ENCODE measurements at regions not wholly inside any gene's neighbourhood (a gene's known extent, or its start where the extent isn't known, plus 50 kb on each side); places are given as distances from the start of the nearest gene placed in this dataset.

DNA sequence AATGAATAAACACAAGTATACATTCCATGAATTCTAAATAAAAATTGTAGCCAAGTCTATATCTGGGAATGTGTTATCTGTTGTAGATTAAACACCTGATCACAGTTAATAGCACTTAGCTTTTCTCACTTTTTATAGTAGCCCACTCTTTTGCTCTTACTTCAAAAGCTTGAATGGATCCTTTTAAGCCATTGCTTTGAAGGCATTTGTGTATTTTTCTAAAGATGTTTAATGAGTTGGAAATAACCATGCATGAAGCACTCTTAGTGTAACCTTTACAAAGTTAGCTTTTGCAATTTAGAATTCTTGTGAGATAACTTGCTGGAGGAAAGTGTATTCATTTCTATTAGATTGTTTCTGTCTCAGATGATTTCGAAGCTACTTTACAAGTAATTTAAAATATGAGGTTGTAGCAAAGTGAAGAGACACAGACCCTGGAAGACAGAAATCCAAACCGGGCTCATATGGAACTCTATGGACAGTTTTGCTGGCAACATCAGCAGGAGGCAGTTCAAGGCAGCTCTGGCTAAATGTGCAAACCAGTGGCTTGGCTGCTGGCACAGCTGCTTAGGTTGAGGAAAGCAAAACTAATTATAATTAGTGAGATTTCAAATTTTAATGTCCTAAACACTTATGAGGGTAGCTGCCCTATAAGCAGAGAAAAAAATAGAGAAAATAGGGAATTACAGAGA, 469.8 kb upstream of the ZEB2 start:
- Histone ChIP-seq H3K9me3 (ENCODE audit: control extremely low read depth in 1 of 5, control insufficient read depth in 4 of 5, insufficient read depth in 2 of 5, low read depth in 1 of 5, low read length in 4 of 5) (peaks cover 6 to 14% (median 10%) of the 10 kb centered on the region in 5 experiments), H3K27me3 (replicated peaks in 2 of 5; ENCODE audit: control insufficient read depth in 4 of 5, insufficient read depth in 5 of 5, low read length in 4 of 5) (no peaks in the 10 kb centered on the region), H3K4me3 (ENCODE audit: control insufficient read depth in 1 of 7, extremely low read depth in 1 of 7, insufficient read depth in 4 of 7, low read depth in 2 of 7, low read length in 6 of 7) (no peak overlapping the region), H3K27ac (ENCODE audit: insufficient read depth in 1 of 2, low read depth in 1 of 2, low read length in 2 of 2, poor library complexity in 1 of 2, severe bottlenecking in 2 of 2) (no peak overlapping the region), H3K4me1 (ENCODE audit: control extremely low read depth in 1 of 4, control insufficient read depth in 4 of 4, insufficient read depth in 4 of 4, low read length in 3 of 4) (no peaks in the 10 kb centered on the region), H3K36me3 (ENCODE audit: control insufficient read depth in 4 of 4, insufficient read depth in 4 of 4, low read length in 3 of 4) (no peaks in the 10 kb centered on the region)
- WGBS (ENCODE audit: insufficient coverage): 100% methylated on average over 1 of the region's 2 CpGs
- DNase-seq: no peak
- ChIA-PET CTCF (no interaction called here), POLR2A (no interaction called here)

DNA sequence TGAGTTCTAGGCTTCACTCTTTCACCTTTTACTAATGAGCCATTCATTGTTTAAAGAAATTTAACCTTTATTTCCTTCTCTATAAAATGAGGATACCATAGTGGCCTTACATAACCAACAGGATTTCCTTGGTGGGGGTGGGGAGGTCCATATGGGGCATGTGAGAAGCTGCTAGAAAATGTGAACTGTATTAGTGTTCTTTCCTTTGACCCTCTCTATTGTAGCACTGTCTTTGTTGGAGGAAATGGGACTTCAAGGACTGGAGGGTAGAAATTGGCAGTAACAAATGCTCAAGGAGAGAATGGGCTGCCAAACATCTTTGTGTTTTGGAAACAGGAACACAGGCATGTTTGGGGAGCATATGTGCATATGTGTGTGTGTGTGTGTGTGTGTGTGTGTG, 468.7 kb upstream of the ZEB2 start:
- peaks cover 6 to 14% (median 10%) of the 10 kb centered on the region in 5 experiments for H3K9me3 ChIP-seq (ENCODE audit: control extremely low read depth in 1 of 5, control insufficient read depth in 4 of 5, insufficient read depth in 2 of 5, low read depth in 1 of 5, low read length in 4 of 5)
- CTCF ChIA-PET: no interaction called here

DNA sequence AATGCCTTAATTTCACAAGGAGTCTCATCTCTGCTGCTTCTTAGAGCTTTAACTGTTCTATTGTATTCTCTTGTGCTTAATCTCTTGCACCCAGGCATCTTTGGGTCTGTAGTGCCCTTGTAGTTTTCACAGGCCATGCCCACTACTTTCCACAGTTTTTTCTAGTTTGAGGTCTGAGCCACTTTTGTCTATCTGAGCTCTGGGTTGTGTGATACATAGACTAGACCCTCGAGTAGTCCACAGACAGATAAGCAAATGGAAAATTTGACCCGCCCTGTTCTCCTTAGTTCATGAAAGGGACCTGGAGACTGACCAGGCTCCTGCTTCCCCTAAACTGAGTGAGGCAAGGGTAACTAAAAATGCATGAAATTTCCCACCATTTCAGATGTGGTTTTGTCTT, 466.8 kb upstream of the ZEB2 start:
- no peaks in the 10 kb centered on the region for H3K36me3 ChIP-seq (ENCODE audit: control insufficient read depth in 4 of 4, insufficient read depth in 4 of 4, low read length in 3 of 4)

More for the DNA sequence above, 468.7 kb upstream of the ZEB2 start:
- Histone ChIP-seq H3K4me3 (ENCODE audit: control insufficient read depth in 1 of 7, extremely low read depth in 1 of 7, insufficient read depth in 4 of 7, low read depth in 2 of 7, low read length in 6 of 7) (no peak overlapping the region), H3K27ac (ENCODE audit: insufficient read depth in 1 of 2, low read depth in 1 of 2, low read length in 2 of 2, poor library complexity in 1 of 2, severe bottlenecking in 2 of 2) (no peak overlapping the region), H3K4me1 (ENCODE audit: control extremely low read depth in 1 of 4, control insufficient read depth in 4 of 4, insufficient read depth in 4 of 4, low read length in 3 of 4) (no peaks in the 10 kb centered on the region), H3K27me3 (replicated peaks in 2 of 5; ENCODE audit: control insufficient read depth in 4 of 5, insufficient read depth in 5 of 5, low read length in 4 of 5) (no peaks in the 10 kb centered on the region), H3K36me3 (ENCODE audit: control insufficient read depth in 4 of 4, insufficient read depth in 4 of 4, low read length in 3 of 4) (no peaks in the 10 kb centered on the region)
- POLR2A ChIA-PET: no interaction called here
- DNase-seq: no peak

DNA sequence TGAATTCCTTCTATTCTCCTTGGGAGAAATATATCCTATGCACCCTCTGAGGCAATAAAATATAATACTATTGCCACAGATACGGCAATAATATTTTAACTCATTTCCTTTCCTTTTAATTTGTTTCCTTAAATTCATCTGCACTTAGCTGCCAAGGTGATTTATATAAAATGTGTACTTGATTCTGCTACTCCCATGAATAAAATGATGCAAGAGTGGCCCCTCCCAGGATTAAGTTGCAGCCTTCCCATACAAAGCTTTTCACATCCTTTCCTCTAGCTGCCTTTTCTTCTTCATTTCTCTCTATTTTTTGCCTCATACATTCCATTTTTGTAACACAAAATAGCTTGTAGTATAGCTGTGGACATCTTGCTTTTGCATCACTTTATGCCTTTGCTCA, 464.1 kb upstream of the ZEB2 start:
- ChIA-PET POLR2A (no interaction called here), CTCF (no interaction called here)
- no CpG with 5 or more reads among the region's 1 CpG for WGBS (ENCODE audit: insufficient coverage)
- Histone ChIP-seq H3K27me3 (replicated peaks in 2 of 5; ENCODE audit: control insufficient read depth in 4 of 5, insufficient read depth in 5 of 5, low read length in 4 of 5) (no peaks in the 10 kb centered on the region), H3K36me3 (ENCODE audit: control insufficient read depth in 4 of 4, insufficient read depth in 4 of 4, low read length in 3 of 4) (no peaks in the 10 kb centered on the region), H3K4me1 (ENCODE audit: control extremely low read depth in 1 of 4, control insufficient read depth in 4 of 4, insufficient read depth in 4 of 4, low read length in 3 of 4) (no peaks in the 10 kb centered on the region), H3K27ac (ENCODE audit: insufficient read depth in 1 of 2, low read depth in 1 of 2, low read length in 2 of 2, poor library complexity in 1 of 2, severe bottlenecking in 2 of 2) (no peak overlapping the region), H3K4me3 (ENCODE audit: control insufficient read depth in 1 of 7, extremely low read depth in 1 of 7, insufficient read depth in 4 of 7, low read depth in 2 of 7, low read length in 6 of 7) (no peak overlapping the region), H3K9me3 (ENCODE audit: control extremely low read depth in 1 of 5, control insufficient read depth in 4 of 5, insufficient read depth in 2 of 5, low read depth in 1 of 5, low read length in 4 of 5) (peaks cover 6 to 14% (median 10%) of the 10 kb centered on the region in 5 experiments)
- no peak for DNase-seq

More for the DNA sequence above, 466.8 kb upstream of the ZEB2 start:
- H3K27me3 ChIP-seq (replicated peaks in 2 of 5; ENCODE audit: control insufficient read depth in 4 of 5, insufficient read depth in 5 of 5, low read length in 4 of 5): no peaks in the 10 kb centered on the region
- H3K9me3 ChIP-seq (ENCODE audit: control extremely low read depth in 1 of 5, control insufficient read depth in 4 of 5, insufficient read depth in 2 of 5, low read depth in 1 of 5, low read length in 4 of 5): peaks cover 6 to 14% (median 10%) of the 10 kb centered on the region in 5 experiments
- CTCF ChIA-PET: no interaction called here
- H3K27ac ChIP-seq (ENCODE audit: insufficient read depth in 1 of 2, low read depth in 1 of 2, low read length in 2 of 2, poor library complexity in 1 of 2, severe bottlenecking in 2 of 2): no peak overlapping the region
- DNase-seq: no peak
- H3K4me3 ChIP-seq (ENCODE audit: control insufficient read depth in 1 of 7, extremely low read depth in 1 of 7, insufficient read depth in 4 of 7, low read depth in 2 of 7, low read length in 6 of 7): no peak overlapping the region
- H3K4me1 ChIP-seq (ENCODE audit: control extremely low read depth in 1 of 4, control insufficient read depth in 4 of 4, insufficient read depth in 4 of 4, low read length in 3 of 4): no peaks in the 10 kb centered on the region
- POLR2A ChIA-PET: no interaction called here
- WGBS (ENCODE audit: insufficient coverage): 95% methylated on average over 2 of the region's 2 CpGs

DNA sequence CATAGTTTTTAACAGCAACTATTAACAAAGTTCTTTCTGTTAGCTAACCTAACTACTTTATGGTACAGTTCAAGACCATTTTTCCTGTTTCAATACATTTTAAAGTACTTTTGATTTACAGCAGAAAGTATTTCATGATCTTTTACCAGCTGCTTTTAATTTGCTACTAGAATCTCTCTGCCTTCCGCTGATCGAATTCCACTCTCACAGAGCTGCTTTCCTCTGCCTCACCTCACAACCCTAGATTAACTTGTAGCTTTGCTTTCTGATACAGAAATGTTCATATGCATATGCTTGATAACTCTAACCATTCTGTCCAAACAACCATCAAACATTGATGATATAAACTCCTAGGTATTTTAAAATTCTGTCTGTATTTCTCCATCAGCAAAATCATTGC, 463.2 kb upstream of the ZEB2 start:
- Histone ChIP-seq H3K27me3 (replicated peaks in 2 of 5; ENCODE audit: control insufficient read depth in 4 of 5, insufficient read depth in 5 of 5, low read length in 4 of 5) (no peaks in the 10 kb centered on the region), H3K36me3 (ENCODE audit: control insufficient read depth in 4 of 4, insufficient read depth in 4 of 4, low read length in 3 of 4) (no peaks in the 10 kb centered on the region), H3K4me1 (ENCODE audit: control extremely low read depth in 1 of 4, control insufficient read depth in 4 of 4, insufficient read depth in 4 of 4, low read length in 3 of 4) (no peaks in the 10 kb centered on the region), H3K9me3 (ENCODE audit: control extremely low read depth in 1 of 5, control insufficient read depth in 4 of 5, insufficient read depth in 2 of 5, low read depth in 1 of 5, low read length in 4 of 5) (peaks cover 6 to 14% (median 10%) of the 10 kb centered on the region in 5 experiments), H3K27ac (ENCODE audit: insufficient read depth in 1 of 2, low read depth in 1 of 2, low read length in 2 of 2, poor library complexity in 1 of 2, severe bottlenecking in 2 of 2) (no peak overlapping the region), H3K4me3 (ENCODE audit: control insufficient read depth in 1 of 7, extremely low read depth in 1 of 7, insufficient read depth in 4 of 7, low read depth in 2 of 7, low read length in 6 of 7) (no peak overlapping the region)
- DNase-seq: no peak
- POLR2A ChIA-PET: no interaction called here
- CTCF ChIA-PET: no interaction called here
- 83% methylated on average over 1 of the region's 2 CpGs for WGBS (ENCODE audit: insufficient coverage)

GRCh38 chr2:144982481-144982880, 462.6 kb upstream of the ZEB2 start:
- WGBS (ENCODE audit: insufficient coverage): 100% methylated on average over 2 of the region's 2 CpGs
- no peak for DNase-seq
- H3K27ac ChIP-seq (ENCODE audit: insufficient read depth in 1 of 2, low read depth in 1 of 2, low read length in 2 of 2, poor library complexity in 1 of 2, severe bottlenecking in 2 of 2): no peak overlapping the region
- no peaks in the 10 kb centered on the region for H3K27me3 ChIP-seq (replicated peaks in 2 of 5; ENCODE audit: control insufficient read depth in 4 of 5, insufficient read depth in 5 of 5, low read length in 4 of 5)
- H3K9me3 ChIP-seq (ENCODE audit: control extremely low read depth in 1 of 5, control insufficient read depth in 4 of 5, insufficient read depth in 2 of 5, low read depth in 1 of 5, low read length in 4 of 5): peaks cover 6 to 14% (median 10%) of the 10 kb centered on the region in 5 experiments
- no peaks in the 10 kb centered on the region for H3K4me1 ChIP-seq (ENCODE audit: control extremely low read depth in 1 of 4, control insufficient read depth in 4 of 4, insufficient read depth in 4 of 4, low read length in 3 of 4)
- ChIA-PET CTCF (no interaction called here), POLR2A (no interaction called here)
- H3K36me3 ChIP-seq (ENCODE audit: control insufficient read depth in 4 of 4, insufficient read depth in 4 of 4, low read length in 3 of 4): no peaks in the 10 kb centered on the region
- H3K4me3 ChIP-seq (ENCODE audit: control insufficient read depth in 1 of 7, extremely low read depth in 1 of 7, insufficient read depth in 4 of 7, low read depth in 2 of 7, low read length in 6 of 7): no peak overlapping the region

DNA sequence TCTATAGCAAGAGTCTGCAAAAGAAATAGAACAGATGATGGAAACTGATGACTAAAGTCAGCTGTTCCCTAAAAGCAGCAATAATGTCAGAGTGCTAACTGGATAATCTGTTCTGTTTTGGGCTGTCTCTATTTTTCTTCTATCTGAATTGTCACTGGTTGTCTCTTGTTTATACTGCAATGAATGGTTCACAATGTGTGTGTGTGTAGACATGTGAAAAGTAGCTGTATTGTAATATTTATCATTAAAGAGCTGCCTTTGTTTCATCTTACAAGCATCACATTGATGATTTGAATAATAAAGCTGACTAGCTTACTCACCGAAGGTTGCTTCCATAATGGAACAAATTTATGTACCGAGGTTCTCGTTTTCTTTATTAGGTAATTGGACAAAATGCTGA, 456.0 kb upstream of the ZEB2 start:
- Histone ChIP-seq H3K27ac (ENCODE audit: insufficient read depth in 1 of 2, low read depth in 1 of 2, low read length in 2 of 2, poor library complexity in 1 of 2, severe bottlenecking in 2 of 2) (no peak overlapping the region), H3K36me3 (ENCODE audit: control insufficient read depth in 4 of 4, insufficient read depth in 4 of 4, low read length in 3 of 4) (no peaks in the 10 kb centered on the region), H3K27me3 (replicated peaks in 2 of 5; ENCODE audit: control insufficient read depth in 4 of 5, insufficient read depth in 5 of 5, low read length in 4 of 5) (no peaks in the 10 kb centered on the region), H3K9me3 (ENCODE audit: control extremely low read depth in 1 of 5, control insufficient read depth in 4 of 5, insufficient read depth in 2 of 5, low read depth in 1 of 5, low read length in 4 of 5) (peaks cover 0 to 2% (median 1%) of the 10 kb centered on the region in 5 experiments), H3K4me1 (ENCODE audit: control extremely low read depth in 1 of 4, control insufficient read depth in 4 of 4, insufficient read depth in 4 of 4, low read length in 3 of 4) (no peaks in the 10 kb centered on the region), H3K4me3 (ENCODE audit: control insufficient read depth in 1 of 7, extremely low read depth in 1 of 7, insufficient read depth in 4 of 7, low read depth in 2 of 7, low read length in 6 of 7) (no peak overlapping the region)
- no CpG with 5 or more reads among the region's 3 CpGs for WGBS (ENCODE audit: insufficient coverage)
- CTCF ChIA-PET: interaction anchor here (0.6 kb wide), 2 partner anchors 830 to 1846 kb away, joined by 4 read pairs; no protein-coding TSS in a partner anchor
- POLR2A ChIA-PET: no interaction called here
- DNase-seq: no peak

Data from common myeloid progenitor, CD34-positive (primary cell).